ENCODE measurements at regions not wholly inside any gene's neighbourhood (a gene's known extent, or its start where the extent isn't known, plus 50 kb on each side); places are given as distances from the start of the nearest gene placed in this dataset.

- no peaks in the 10 kb centered on the region for H3K27me3 Mint-ChIP-seq
- H3K4me3 Mint-ChIP-seq: peak overlapping the region in 1 of 2 donors; percentile 41
- peaks cover 9% of the 10 kb centered on the region for H3K36me3 Mint-ChIP-seq (ENCODE audit: insufficient read depth)
- peaks cover 33 to 49% of the 10 kb centered on the region in 2 donors for H3K4me1 Mint-ChIP-seq (ENCODE audit: low read depth in 2 of 2)
- ATAC-seq (replicated peaks): no peak
- DNase-seq: no peak
- H3K9me3 Mint-ChIP-seq: no peaks in the 10 kb centered on the region
- peak overlapping the region; percentile 44 to 83 for H3K27ac Mint-ChIP-seq
Observed at GRCh38 chr6:4009486-4009885, 69.5 kb downstream of the FAM217A start.

DNA sequence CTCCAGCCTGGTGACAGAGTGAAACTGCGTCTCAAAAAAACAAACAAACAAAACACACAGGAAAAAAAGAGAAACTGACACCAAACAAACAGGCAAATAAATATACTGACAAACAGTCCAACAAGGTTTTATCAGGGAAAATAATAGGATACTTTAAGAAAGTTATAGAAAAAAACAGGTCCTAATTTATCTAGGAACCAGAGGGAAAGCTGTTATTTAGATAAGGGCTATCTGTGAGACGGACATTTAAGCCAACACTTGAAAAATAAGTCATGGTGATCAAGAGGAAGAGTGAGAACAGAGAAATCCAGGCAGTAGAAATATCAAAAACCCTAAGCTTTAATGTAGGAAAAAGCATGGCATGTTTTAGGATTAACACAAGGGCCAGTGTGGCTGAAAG is 68.9 kb downstream of the FAM217A start:
- DNase-seq: no peak
- no peak for ATAC-seq (replicated peaks)
- Mint-ChIP-seq H3K9me3 (no peaks in the 10 kb centered on the region), H3K27ac (peak overlapping the region; percentile 44 to 83), H3K4me3 (peak overlapping the region; percentile 41), H3K36me3 (ENCODE audit: insufficient read depth) (peaks cover 9% of the 10 kb centered on the region), H3K4me1 (ENCODE audit: low read depth in 2 of 2) (peaks cover 36 to 53% of the 10 kb centered on the region in 2 donors), H3K27me3 (no peaks in the 10 kb centered on the region)

- Mint-ChIP-seq H3K4me3 (peak overlapping the region; percentile 48 to 65), H3K27me3 (no peaks in the 10 kb centered on the region), H3K4me1 (ENCODE audit: low read depth in 2 of 2) (peaks cover 41 to 57% of the 10 kb centered on the region in 2 donors), H3K36me3 (ENCODE audit: insufficient read depth) (peaks cover 9% of the 10 kb centered on the region), H3K9me3 (no peaks in the 10 kb centered on the region), H3K27ac (peak overlapping the region; percentile 44 to 83)
- DNase-seq (no peak), ATAC-seq (replicated peaks) (peak; percentile 85)
Observed at GRCh38 chr6:4010689-4011090, 68.2 kb downstream of the FAM217A start.

- Mint-ChIP-seq H3K27ac (peak overlapping the region; percentile 59 to 90), H3K36me3 (ENCODE audit: insufficient read depth) (peaks cover 11% of the 10 kb centered on the region), H3K27me3 (no peaks in the 10 kb centered on the region), H3K4me3 (peak overlapping the region in 1 of 2 donors; percentile 0), H3K9me3 (no peaks in the 10 kb centered on the region), H3K4me1 (ENCODE audit: low read depth in 2 of 2) (peaks cover 45 to 71% of the 10 kb centered on the region in 2 donors)
- DNase-seq (no peak), ATAC-seq (replicated peaks) (no peak)
Observed at GRCh38 chr6:4012826-4013225, 66.1 kb downstream of the FAM217A start.

GRCh38 chr6:4017058-4017739 is 61.7 kb downstream of the FAM217A start:
- H3K36me3 Mint-ChIP-seq (ENCODE audit: insufficient read depth): peaks cover 39% of the 10 kb centered on the region
- ATAC-seq (replicated peaks): no peak
- DNase-seq: no peak

GRCh38 chr6:4017834-4018170 is 61.1 kb downstream of the FAM217A start:
- Mint-ChIP-seq H3K36me3 (ENCODE audit: insufficient read depth) (peaks cover 38% of the 10 kb centered on the region), H3K9me3 (no peaks in the 10 kb centered on the region), H3K4me1 (ENCODE audit: low read depth in 2 of 2) (peaks cover 46 to 71% of the 10 kb centered on the region in 2 donors), H3K4me3 (peak overlapping the region; percentile 95 to 97), H3K27me3 (no peaks in the 10 kb centered on the region), H3K27ac (peak overlapping the region; percentile 99)
- no peak for DNase-seq
- peak; percentile 11 for ATAC-seq (replicated peaks)

More at GRCh38 chr6:4017058-4017739, 61.7 kb downstream of the FAM217A start:
- peak overlapping the region; percentile 99 for H3K27ac Mint-ChIP-seq
- H3K4me1 Mint-ChIP-seq (ENCODE audit: low read depth in 2 of 2): peaks cover 48 to 71% of the 10 kb centered on the region in 2 donors
- peak overlapping the region; percentile 95 to 97 for H3K4me3 Mint-ChIP-seq
- H3K27me3 Mint-ChIP-seq: no peaks in the 10 kb centered on the region
- H3K9me3 Mint-ChIP-seq: no peaks in the 10 kb centered on the region

DNA sequence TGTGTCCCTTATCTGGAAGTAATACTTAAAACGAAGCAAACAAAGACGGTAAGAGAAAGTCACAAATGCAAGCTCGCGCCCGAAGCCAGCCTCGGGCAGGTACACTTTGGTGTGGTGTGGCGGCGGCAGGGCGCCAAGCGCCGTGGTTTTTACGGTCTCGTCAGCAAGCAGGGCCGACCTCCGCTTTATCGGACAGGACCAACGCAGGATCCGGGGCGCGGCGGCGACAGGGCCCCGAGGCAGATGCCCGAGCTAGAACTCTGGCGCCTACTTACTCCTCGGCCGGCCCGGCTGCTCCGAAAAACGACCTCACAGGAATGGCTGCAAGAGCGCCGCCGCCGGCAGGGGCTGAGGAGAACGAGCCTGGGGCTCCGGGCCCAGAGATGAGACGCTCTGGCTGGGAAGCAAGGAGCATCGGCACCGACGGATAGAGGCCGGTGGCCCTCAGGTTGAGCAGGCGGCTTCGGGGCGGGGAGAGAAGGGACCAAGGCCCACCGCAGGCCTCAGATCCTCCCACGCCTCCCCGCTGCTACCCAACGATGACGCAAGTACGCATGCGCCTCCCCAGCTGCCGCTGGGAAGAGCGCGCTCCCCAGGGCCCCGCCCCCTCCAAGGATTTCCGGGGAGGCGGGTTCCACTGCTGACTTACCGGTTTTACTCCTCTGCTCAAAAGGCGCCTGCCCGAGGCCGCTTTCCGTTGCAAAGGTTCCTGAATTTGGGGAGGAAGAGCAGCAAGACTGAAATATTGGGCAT is 60.6 kb downstream of the FAM217A start:
- Mint-ChIP-seq H3K4me1 (ENCODE audit: low read depth in 2 of 2) (peaks cover 43 to 71% of the 10 kb centered on the region in 2 donors), H3K4me3 (peak overlapping the region; percentile 95 to 97), H3K27ac (peak overlapping the region; percentile 99), H3K36me3 (ENCODE audit: insufficient read depth) (peaks cover 40% of the 10 kb centered on the region), H3K27me3 (no peaks in the 10 kb centered on the region), H3K9me3 (no peaks in the 10 kb centered on the region)
- ATAC-seq (replicated peaks) (peak; percentile 68), DNase-seq (peak; percentile 89 to 93 (median 90))
